ENCODE measurements at regions not wholly inside any gene's neighbourhood (a gene's known extent, or its start where the extent isn't known, plus 50 kb on each side); places are given as distances from the start of the nearest gene placed in this dataset.

DNA sequence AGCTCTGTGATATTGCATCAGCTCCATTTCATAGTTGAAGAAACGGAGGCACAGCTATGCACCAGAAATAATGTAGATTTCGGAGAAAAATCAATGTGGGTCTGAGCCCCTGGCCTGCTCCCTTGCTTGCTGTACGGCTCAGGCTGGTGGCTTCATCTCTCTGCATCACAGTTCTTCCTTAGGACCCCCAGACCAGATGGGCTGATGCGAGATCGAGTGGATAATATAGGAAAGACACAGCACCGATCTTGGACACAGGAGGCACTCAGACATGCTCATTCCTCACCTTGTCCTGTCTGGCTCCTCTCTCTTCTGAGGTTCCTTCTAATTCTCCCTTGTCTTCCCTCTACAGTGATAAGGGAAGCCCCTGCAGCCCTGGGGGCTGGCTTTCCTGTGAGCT, 365.9 kb upstream of the ZMIZ1 start:
- TF ChIP-seq CTCF (conservative IDR thresholded peaks at IDR 0.05; ENCODE audit: low read length) (no peak), EZH2phosphoT487 (IDR thresholded peaks at IDR 0.05; ENCODE audit: borderline replicate concordance, low read depth, low read length) (no peak)
- Histone ChIP-seq H3K4me3 (ENCODE audit: low read depth, low read length, poor library complexity, severe bottlenecking) (no peak overlapping the region), H3K27ac (ENCODE audit: low read depth, low read length, poor library complexity, severe bottlenecking) (no peak overlapping the region), H3K4me2 (ENCODE audit: low read length) (no peak overlapping the region), H3K9me2 (ENCODE audit: insufficient read depth, low read length) (no peaks in the 10 kb centered on the region), H3K36me3 (ENCODE audit: insufficient read depth, low read length) (no peaks in the 10 kb centered on the region), H3K79me2 (ENCODE audit: insufficient read depth, low read depth, low read length) (no peaks in the 10 kb centered on the region), H2AFZ (ENCODE audit: low read length) (no peak overlapping the region), H3K4me1 (ENCODE audit: insufficient read depth, low read length, poor library complexity, severe bottlenecking) (no peaks in the 10 kb centered on the region), H4K20me1 (ENCODE audit: insufficient read depth, low read length) (no peaks in the 10 kb centered on the region), H3K9me3 (ENCODE audit: low read length) (no peaks in the 10 kb centered on the region)
- DNase-seq (ENCODE audit: low spot score): no peak
- ChIA-PET POLR2A (no interaction called here), CTCF (ENCODE audit: unreplicated experiment) (no interaction called here)
- intact Hi-C loops (cut with micrococcal nuclease; ENCODE audit: unreplicated experiment): no loop called here
- no TSS peak for BruUV-seq (replicated peaks)

DNA sequence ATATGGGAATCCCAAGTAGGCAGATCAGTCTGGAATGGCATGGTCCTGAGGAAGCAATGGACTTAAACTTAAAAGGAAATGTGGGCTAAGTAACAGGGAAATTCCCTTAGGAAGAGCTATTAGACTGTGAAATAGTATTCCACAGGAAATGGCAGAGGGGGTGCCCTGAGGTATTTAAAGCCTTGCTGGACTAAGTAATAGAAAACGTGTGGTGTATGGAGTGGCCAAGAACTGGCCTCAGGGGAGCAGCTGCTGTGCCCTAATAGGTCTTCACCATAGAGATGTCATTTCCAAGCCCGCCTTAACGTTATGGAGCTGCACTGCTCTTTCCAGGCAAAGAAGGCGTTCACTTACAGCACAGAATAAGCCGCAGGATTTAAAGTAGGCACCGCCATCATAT, 365.2 kb upstream of the ZMIZ1 start:
- no peaks in the 10 kb centered on the region for H4K20me1 ChIP-seq (ENCODE audit: insufficient read depth, low read length)
- DNase-seq (ENCODE audit: low spot score): no peak
- CTCF ChIA-PET (ENCODE audit: unreplicated experiment): no interaction called here
- H3K36me3 ChIP-seq (ENCODE audit: insufficient read depth, low read length): no peaks in the 10 kb centered on the region
- H3K9me2 ChIP-seq (ENCODE audit: insufficient read depth, low read length): no peaks in the 10 kb centered on the region
- no peak overlapping the region for H3K4me2 ChIP-seq (ENCODE audit: low read length)
- H2AFZ ChIP-seq (ENCODE audit: low read length): no peak overlapping the region
- H3K4me1 ChIP-seq (ENCODE audit: insufficient read depth, low read length, poor library complexity, severe bottlenecking): no peaks in the 10 kb centered on the region
- intact Hi-C loops (cut with micrococcal nuclease; ENCODE audit: unreplicated experiment): no loop called here
- TF ChIP-seq EZH2phosphoT487 (IDR thresholded peaks at IDR 0.05; ENCODE audit: borderline replicate concordance, low read depth, low read length): no peak
- no peak for TF ChIP-seq CTCF (conservative IDR thresholded peaks at IDR 0.05; ENCODE audit: low read length)
- H3K79me2 ChIP-seq (ENCODE audit: insufficient read depth, low read depth, low read length): no peaks in the 10 kb centered on the region
- no peaks in the 10 kb centered on the region for H3K9me3 ChIP-seq (ENCODE audit: low read length)
- no TSS peak for BruUV-seq (replicated peaks)
- H3K27ac ChIP-seq (ENCODE audit: low read depth, low read length, poor library complexity, severe bottlenecking): no peak overlapping the region
- H3K4me3 ChIP-seq (ENCODE audit: low read depth, low read length, poor library complexity, severe bottlenecking): no peak overlapping the region
- POLR2A ChIA-PET: interaction anchor here (1.1 kb wide), 1 partner anchor 46 kb away, joined by 3 read pairs; no protein-coding TSS in a partner anchor

- Histone ChIP-seq H3K9me2 (ENCODE audit: insufficient read depth, low read length) (no peaks in the 10 kb centered on the region), H3K9me3 (ENCODE audit: low read length) (no peaks in the 10 kb centered on the region), H3K36me3 (ENCODE audit: insufficient read depth, low read length) (no peaks in the 10 kb centered on the region), H3K4me3 (ENCODE audit: low read depth, low read length, poor library complexity, severe bottlenecking) (no peak overlapping the region), H3K4me2 (ENCODE audit: low read length) (no peak overlapping the region), H3K4me1 (ENCODE audit: insufficient read depth, low read length, poor library complexity, severe bottlenecking) (no peaks in the 10 kb centered on the region), H4K20me1 (ENCODE audit: insufficient read depth, low read length) (no peaks in the 10 kb centered on the region), H3K79me2 (ENCODE audit: insufficient read depth, low read depth, low read length) (no peaks in the 10 kb centered on the region), H3K27ac (ENCODE audit: low read depth, low read length, poor library complexity, severe bottlenecking) (no peak overlapping the region), H2AFZ (ENCODE audit: low read length) (no peak overlapping the region)
- intact Hi-C loops (cut with micrococcal nuclease; ENCODE audit: unreplicated experiment): no loop called here
- no TSS peak for BruUV-seq (replicated peaks)
- POLR2A ChIA-PET: interaction anchor here (0.6 to 0.7 kb wide), 3 partner anchors 10 to 433 kb away, joined by 3 to 5 read pairs (median 4); no protein-coding TSS in a partner anchor
- TF ChIP-seq CTCF (conservative IDR thresholded peaks at IDR 0.05; ENCODE audit: low read length) (no peak), EZH2phosphoT487 (IDR thresholded peaks at IDR 0.05; ENCODE audit: borderline replicate concordance, low read depth, low read length) (no peak)
- DNase-seq (ENCODE audit: low spot score): no peak
- CTCF ChIA-PET (ENCODE audit: unreplicated experiment): no interaction called here
Measured at GRCh38 chr10:78706256-78706655, 362.5 kb upstream of the ZMIZ1 start.

Measured in OCI-LY7 (cell line).